Endothelial cell of umbilical vein (primary cell): ENCODE measurements at regions not wholly inside any gene's neighbourhood (a gene's known extent, or its start where the extent isn't known, plus 50 kb on each side); places are given as distances from the start of the nearest gene placed in this dataset.

Experiments used
- BruUV-seq: library from RNA; stranded (reverse); fragments of 400-500 nt; replicated peaks from 2 replicates; lab custom pipeline; 2021; lab: Mats Ljungman, UMichigan
- CTCF ChIA-PET: fragments of 300-600, 350-600 bp; sonication (Branson Sonifier 250); formaldehyde crosslinking; loops from one replicate; lab custom pipeline; 2021; ENCODE audit warnings: antibody characterized with exemption, inconsistent platforms; lab: Charles Lee
- POLR2A ChIA-PET: fragments of 300-600, 350-600 bp; sonication (Branson Sonifier 250); formaldehyde crosslinking; loops from one replicate; lab custom pipeline; 2021; ENCODE audit warnings: antibody characterized with exemption, inconsistent platforms; lab: Charles Lee
- DNase-seq: peaks from one replicate; pipeline ENCODE4 v3.0.0-alpha.2; 2011; ENCODE audit warnings: low read depth, low spot score
- FAIRE-seq: peaks from 2 replicates; lab custom pipeline; 2011; peaks lifted over from hg19 to GRCh38; lab: Jason Lieb, UNC
- H2AFZ ChIP-seq: 2 replicates; pipeline ENCODE4 v1.6.0; 2012; ENCODE audit warnings: low read depth, low read length, control low read depth, inconsistent platforms
- H3K27ac ChIP-seq: 2 replicates; pipeline ENCODE4 v1.5.1; 2011; ENCODE audit warnings: low read depth, mild to moderate bottlenecking, control low read depth, low read length, moderate library complexity; ENCODE audit not compliant: insufficient read depth
- H3K27me3 ChIP-seq, 2 experiments: 2 replicates each; pipeline versions ENCODE4 v1.6.0 to v1.6.1; 2011; ENCODE audit warnings: low read length in 2 of 2, mixed read lengths in 1 of 2; ENCODE audit not compliant: control insufficient read depth in 2 of 2, insufficient read depth in 2 of 2
- H3K36me3 ChIP-seq, 2 experiments: 2 replicates in 1 of 2; 3 replicates in 1 of 2; pipeline ENCODE4 v1.5.1; 2011; ENCODE audit warnings: low read length in 2 of 2, mild to moderate bottlenecking in 1 of 2, moderate library complexity in 1 of 2; ENCODE audit not compliant: control insufficient read depth in 2 of 2, insufficient read depth in 2 of 2; ENCODE audit errors: extremely low read depth in 1 of 2
- H3K4me1 ChIP-seq: 3 replicates; pipeline ENCODE4 v1.5.1; 2011; ENCODE audit warnings: mild to moderate bottlenecking, low read length; ENCODE audit not compliant: control insufficient read depth, insufficient read depth; ENCODE audit errors: extremely low read depth
- H3K4me2 ChIP-seq: 2 replicates; pipeline ENCODE4 v1.6.1; 2011; ENCODE audit warnings: low read length, control low read depth, mixed read lengths; ENCODE audit not compliant: insufficient read depth
- H3K4me3 ChIP-seq, 3 experiments: fragments of 200-600 bp in 1 of 3; sonication (generic), shearing (Covaris generic) in 1 of 3; replicated peaks in 1 of 3; 2 replicates each; pipeline ENCODE4 v1.5.1; 2011 to 2016; ENCODE audit warnings: control low read depth in 3 of 3, low read length in 3 of 3, mild to moderate bottlenecking in 2 of 3, inconsistent platforms in 1 of 3, low read depth in 1 of 3, moderate library complexity in 1 of 3; ENCODE audit not compliant: insufficient read depth in 1 of 3
- H3K79me2 ChIP-seq: 2 replicates; pipeline ENCODE4 v1.6.0; 2012; ENCODE audit warnings: low read length, inconsistent platforms; ENCODE audit not compliant: control insufficient read depth, insufficient read depth
- H3K9ac ChIP-seq: replicated peaks from 2 replicates; pipeline ENCODE3; 2011; ENCODE audit warnings: low read length, control low read depth; ENCODE audit not compliant: insufficient read depth; ENCODE audit errors: extremely low read depth
- H3K9me1 ChIP-seq: replicated peaks from 3 replicates; pipeline ENCODE4 v1.6.0; 2011; ENCODE audit warnings: mild to moderate bottlenecking, low read length; ENCODE audit not compliant: control insufficient read depth, insufficient read depth; ENCODE audit errors: extremely low read depth
- H3K9me3 ChIP-seq: replicated peaks from 2 replicates; pipeline ENCODE4 v1.5.1; 2012; ENCODE audit warnings: low read length, inconsistent platforms; ENCODE audit not compliant: control insufficient read depth, insufficient read depth
- H4K20me1 ChIP-seq: replicated peaks from 2 replicates; pipeline ENCODE3; 2011; ENCODE audit warnings: mild to moderate bottlenecking, low read length; ENCODE audit not compliant: control insufficient read depth, insufficient read depth; ENCODE audit errors: extremely low read depth
- EZH2 ChIP-seq: IDR thresholded peaks from 2 replicates; pipeline ENCODE4 v1.6.1; 2012; ENCODE audit warnings: borderline replicate concordance, low read depth, mild to moderate bottlenecking, moderate library complexity, low read length, inconsistent platforms; ENCODE audit not compliant: severe bottlenecking
- FOS ChIP-seq: IDR thresholded peaks from 2 replicates; pipeline ENCODE4 v1.6.1; 2011; ENCODE audit warnings: mild to moderate bottlenecking, low read length, moderate library complexity, borderline replicate concordance; ENCODE audit not compliant: insufficient read depth
- GATA2 ChIP-seq: IDR thresholded peaks from 2 replicates; pipeline ENCODE4 v1.7.0; 2011; ENCODE audit warnings: low read depth, mild to moderate bottlenecking, moderate library complexity, mixed read lengths, low read length; ENCODE audit not compliant: insufficient read length, insufficient read depth
- JUN ChIP-seq: IDR thresholded peaks from 2 replicates; pipeline ENCODE4 v1.6.1; 2011; ENCODE audit warnings: borderline replicate concordance, low read depth; ENCODE audit not compliant: insufficient read length, insufficient read depth
- MYC ChIP-seq: IDR thresholded peaks from one replicate; pipeline ENCODE4 v1.6.1; 2011; ENCODE audit warnings: mild to moderate bottlenecking, low read depth, low read length
- POLR2A ChIP-seq: IDR thresholded peaks from 2 replicates; pipeline ENCODE4 v1.6.1; 2012; ENCODE audit warnings: low read depth, mild to moderate bottlenecking, control low read depth, low read length
- POLR2AphosphoS5 ChIP-seq: IDR thresholded peaks from 2 replicates; pipeline ENCODE4 v1.6.1; 2012; ENCODE audit warnings: low read depth, mild to moderate bottlenecking, control low read depth, low read length, moderate library complexity; ENCODE audit not compliant: insufficient read depth
- dilution Hi-C: fragments of 300-500 bp; cut with MboI; formaldehyde crosslinking; loops from one replicate; pipeline ENCODE4 v1.15.0; 2019; ENCODE audit warnings: low sequenced_read_pairs; ENCODE audit not compliant: extremely low pct_ligation_motif_present
- intact Hi-C: fragments of 100-400 bp; cut with micrococcal nuclease; formaldehyde crosslinking; loops from one replicate; pipeline ENCODE4 v1.10.0; 2022
- TF ChIP-seq, protein P1 (sequence below): IDR thresholded peaks from 2 replicates; pipeline ENCODE4 v1.6.1; 2011; ENCODE audit not compliant: insufficient read depth, insufficient read length
- TF ChIP-seq, protein P2 (sequence below), 2 donors: IDR thresholded peaks; 1 replicate in 1 of 2; 2 replicates in 1 of 2; pipeline ENCODE4 v1.5.1; 2011; ENCODE audit warnings: low read length in 2 of 2, mild to moderate bottlenecking in 2 of 2, moderate library complexity in 2 of 2, control low read depth in 1 of 2, inconsistent platforms in 1 of 2, low read depth in 1 of 2; ENCODE audit not compliant: insufficient read depth in 1 of 2; ENCODE audit errors: extremely low read depth in 1 of 2

DNA sequence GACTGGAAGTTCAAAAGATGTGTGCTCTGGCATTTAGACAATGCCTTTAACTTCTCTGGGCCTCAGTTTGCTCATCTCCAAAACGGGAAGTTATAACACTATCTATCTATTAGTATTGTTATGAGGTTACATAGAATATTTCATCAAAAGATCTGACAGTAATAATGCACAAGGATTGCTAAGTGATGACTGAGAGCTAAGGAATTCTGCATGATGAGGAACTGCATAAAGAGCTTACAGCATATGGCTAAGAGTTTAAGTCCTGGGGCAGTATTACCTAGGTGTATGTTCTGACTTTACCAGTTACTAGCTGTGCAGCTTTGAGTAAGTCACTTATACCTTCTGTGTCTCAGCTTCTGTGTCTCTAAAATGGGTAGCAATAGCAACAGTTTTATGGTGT, 160.1 kb upstream of the TMPO start:
- Histone ChIP-seq H3K27me3 (no peaks in the 10 kb centered on the region), H2AFZ (no peak overlapping the region), H3K4me2 (no peak overlapping the region), H3K9ac (no peak overlapping the region), H4K20me1 (no peaks in the 10 kb centered on the region), H3K9me1 (no peaks in the 10 kb centered on the region), H3K4me1 (peaks cover 15% of the 10 kb centered on the region), H3K4me3 (no peak overlapping the region), H3K36me3 (no peaks in the 10 kb centered on the region), H3K9me3 (no peaks in the 10 kb centered on the region), H3K27ac (no peak overlapping the region), H3K79me2 (no peaks in the 10 kb centered on the region)
- TF ChIP-seq MYC, result no peak
- TF ChIP-seq POLR2A, result no peak
- TF ChIP-seq GATA2, result no peak
- TF ChIP-seq, protein P1, sequence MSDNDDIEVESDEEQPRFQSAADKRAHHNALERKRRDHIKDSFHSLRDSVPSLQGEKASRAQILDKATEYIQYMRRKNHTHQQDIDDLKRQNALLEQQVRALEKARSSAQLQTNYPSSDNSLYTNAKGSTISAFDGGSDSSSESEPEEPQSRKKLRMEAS, result no peak
- no peak for TF ChIP-seq FOS
- no peak for TF ChIP-seq JUN
- TF ChIP-seq, protein P2, sequence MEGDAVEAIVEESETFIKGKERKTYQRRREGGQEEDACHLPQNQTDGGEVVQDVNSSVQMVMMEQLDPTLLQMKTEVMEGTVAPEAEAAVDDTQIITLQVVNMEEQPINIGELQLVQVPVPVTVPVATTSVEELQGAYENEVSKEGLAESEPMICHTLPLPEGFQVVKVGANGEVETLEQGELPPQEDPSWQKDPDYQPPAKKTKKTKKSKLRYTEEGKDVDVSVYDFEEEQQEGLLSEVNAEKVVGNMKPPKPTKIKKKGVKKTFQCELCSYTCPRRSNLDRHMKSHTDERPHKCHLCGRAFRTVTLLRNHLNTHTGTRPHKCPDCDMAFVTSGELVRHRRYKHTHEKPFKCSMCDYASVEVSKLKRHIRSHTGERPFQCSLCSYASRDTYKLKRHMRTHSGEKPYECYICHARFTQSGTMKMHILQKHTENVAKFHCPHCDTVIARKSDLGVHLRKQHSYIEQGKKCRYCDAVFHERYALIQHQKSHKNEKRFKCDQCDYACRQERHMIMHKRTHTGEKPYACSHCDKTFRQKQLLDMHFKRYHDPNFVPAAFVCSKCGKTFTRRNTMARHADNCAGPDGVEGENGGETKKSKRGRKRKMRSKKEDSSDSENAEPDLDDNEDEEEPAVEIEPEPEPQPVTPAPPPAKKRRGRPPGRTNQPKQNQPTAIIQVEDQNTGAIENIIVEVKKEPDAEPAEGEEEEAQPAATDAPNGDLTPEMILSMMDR (IDR thresholded peaks at IDR 0.05; ENCODE audit: extremely low read depth in 1 of 2, insufficient read depth in 1 of 2, low read depth in 1 of 2, low read length in 2 of 2), result no peak
- no peak for TF ChIP-seq EZH2
- TF ChIP-seq POLR2AphosphoS5, result no peak
- DNase-seq (no peak), FAIRE-seq (no peak)
- dilution Hi-C loops, result no loop called here
- ChIA-PET CTCF (interaction anchor here (1.2 kb wide), 1 partner anchor 13 kb away, joined by 4 read pairs; no protein-coding TSS in a partner anchor), POLR2A (no interaction called here)
- intact Hi-C loops, result no loop called here
- BruUV-seq, result no TSS peak
